ENCODE measurements at regions not wholly inside any gene's neighbourhood (a gene's known extent, or its start where the extent isn't known, plus 50 kb on each side); places are given as distances from the start of the nearest gene placed in this dataset.

GRCh38 chr18:59760619-59761600 lies 63.7 kb upstream of the CCBE1 start:
- no peak for TF ChIP-seq POLR2A (IDR thresholded peaks at IDR 0.05; ENCODE audit: low read length)
- TF ChIP-seq GATA1 (IDR thresholded peaks at IDR 0.05; ENCODE audit: low read depth, low read length), result no peak
